ENCODE measurements at regions not wholly inside any gene's neighbourhood (a gene's known extent, or its start where the extent isn't known, plus 50 kb on each side); places are given as distances from the start of the nearest gene placed in this dataset.

GRCh38 chr5:102660111-102660510 lies 95.0 kb upstream of the PAM start:
- POLR2A ChIA-PET, result no interaction called here
- H3K9me3 Mint-ChIP-seq (ENCODE audit: insufficient read depth), result no peaks in the 10 kb centered on the region
- DNase-seq, result no peak
- no peak for TF ChIP-seq CTCF (IDR thresholded peaks at IDR 0.05)
- TF ChIP-seq EZH2 (IDR thresholded peaks at IDR 0.05; ENCODE audit: borderline replicate concordance, insufficient read depth, low read depth, low read length, poor library complexity, severe bottlenecking), result no peak
- Histone ChIP-seq H2AFZ (ENCODE audit: insufficient read depth, low read depth, low read length, poor library complexity, severe bottlenecking) (no peak overlapping the region), H3K9me3 (ENCODE audit: control extremely low read depth in 1 of 3, control insufficient read depth in 2 of 3, insufficient read depth in 1 of 3, low read length in 2 of 3) (no peaks in the 10 kb centered on the region), H3K27ac (ENCODE audit: low read length in 2 of 2) (no peak overlapping the region), H3K9ac (ENCODE audit: low read length) (no peak overlapping the region), H3K79me2 (ENCODE audit: control insufficient read depth, insufficient read depth, low read length) (no peaks in the 10 kb centered on the region), H3K4me2 (replicated peaks; ENCODE audit: low read depth, low read length, poor library complexity, severe bottlenecking) (no peak overlapping the region), H3K36me3 (replicated peaks in 1 of 2; ENCODE audit: control extremely low read depth in 1 of 2, control insufficient read depth in 1 of 2, extremely low read depth in 1 of 2, insufficient read depth in 2 of 2, low read length in 1 of 2) (no peaks in the 10 kb centered on the region), H3K4me3 (ENCODE audit: control extremely low read depth in 1 of 5, extremely low read depth in 1 of 5, insufficient read depth in 1 of 5, low read depth in 2 of 5, low read length in 4 of 5) (no peak overlapping the region), H4K20me1 (ENCODE audit: control insufficient read depth, insufficient read depth, low read length, poor library complexity, severe bottlenecking) (no peaks in the 10 kb centered on the region), H3K4me1 (ENCODE audit: control insufficient read depth in 2 of 2, insufficient read depth in 2 of 2, low read length in 2 of 2) (no peaks in the 10 kb centered on the region), H3K27me3 (replicated peaks in 1 of 4; ENCODE audit: control extremely low read depth in 1 of 4, control insufficient read depth in 3 of 4, insufficient read depth in 4 of 4, low read length in 3 of 4) (no peaks in the 10 kb centered on the region)
- no peak for ATAC-seq (ENCODE audit: low read depth)
- intact Hi-C loops (cut with micrococcal nuclease), result no loop called here
- no peak overlapping the region for H3K27ac Mint-ChIP-seq
- H3K27me3 Mint-ChIP-seq, result no peaks in the 10 kb centered on the region
- WGBS (ENCODE audit: insufficient coverage), result no CpG with 5 or more reads among the region's 2 CpGs
- H3K4me1 Mint-ChIP-seq, result no peaks in the 10 kb centered on the region
- CTCF ChIA-PET, result interaction anchor here (1.0 kb wide), 1 partner anchor 21 kb away, joined by 4 read pairs; no protein-coding TSS in a partner anchor
- H3K4me3 Mint-ChIP-seq, result no peak overlapping the region

DNA sequence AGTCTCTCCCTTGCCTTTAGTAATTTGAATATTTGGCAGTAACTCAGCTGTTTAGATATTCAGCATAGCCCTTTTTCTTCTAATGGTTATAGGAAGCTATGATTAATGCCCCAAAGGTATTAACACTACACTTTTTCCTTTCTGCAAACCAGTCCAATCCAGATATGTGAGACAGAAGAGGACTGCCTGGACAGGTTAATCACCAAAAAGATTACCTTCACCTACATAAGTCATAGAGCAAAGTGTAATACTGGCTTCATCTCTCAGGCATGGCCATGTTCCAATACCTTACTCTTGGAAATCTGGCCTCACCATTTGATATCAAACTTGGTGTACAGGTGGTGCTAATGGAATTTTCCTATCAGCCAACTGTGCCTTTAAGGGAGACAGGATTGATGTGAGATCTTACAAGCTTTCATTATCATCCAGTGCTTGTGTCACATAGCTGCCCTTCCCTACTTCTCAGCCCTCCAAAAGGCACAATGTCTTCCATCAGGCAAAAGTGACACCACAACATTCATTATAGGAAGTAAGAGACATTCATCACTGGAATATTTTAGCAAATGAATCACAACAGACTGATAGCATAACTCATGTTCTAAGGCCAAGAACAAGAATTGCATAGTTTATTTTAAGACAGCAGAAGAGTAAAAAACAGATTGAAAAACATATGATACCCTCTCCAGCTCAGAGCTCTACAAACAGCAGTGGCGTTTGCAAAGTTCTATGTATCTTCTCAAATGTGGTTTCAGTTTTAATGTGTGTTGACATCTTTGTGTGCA lies 91.2 kb upstream of the PAM start:
- no peaks in the 10 kb centered on the region for H3K9me3 Mint-ChIP-seq (ENCODE audit: insufficient read depth)
- Histone ChIP-seq H3K9ac (ENCODE audit: low read length) (no peak overlapping the region), H3K27ac (ENCODE audit: low read length in 2 of 2) (no peak overlapping the region), H3K4me1 (ENCODE audit: control insufficient read depth in 2 of 2, insufficient read depth in 2 of 2, low read length in 2 of 2) (no peaks in the 10 kb centered on the region), H3K27me3 (replicated peaks in 1 of 4; ENCODE audit: control extremely low read depth in 1 of 4, control insufficient read depth in 3 of 4, insufficient read depth in 4 of 4, low read length in 3 of 4) (no peaks in the 10 kb centered on the region), H2AFZ (ENCODE audit: insufficient read depth, low read depth, low read length, poor library complexity, severe bottlenecking) (no peak overlapping the region), H3K36me3 (replicated peaks in 1 of 2; ENCODE audit: control extremely low read depth in 1 of 2, control insufficient read depth in 1 of 2, extremely low read depth in 1 of 2, insufficient read depth in 2 of 2, low read length in 1 of 2) (no peaks in the 10 kb centered on the region), H3K9me3 (ENCODE audit: control extremely low read depth in 1 of 3, control insufficient read depth in 2 of 3, insufficient read depth in 1 of 3, low read length in 2 of 3) (no peaks in the 10 kb centered on the region), H4K20me1 (ENCODE audit: control insufficient read depth, insufficient read depth, low read length, poor library complexity, severe bottlenecking) (no peaks in the 10 kb centered on the region), H3K4me2 (replicated peaks; ENCODE audit: low read depth, low read length, poor library complexity, severe bottlenecking) (no peak overlapping the region), H3K79me2 (ENCODE audit: control insufficient read depth, insufficient read depth, low read length) (no peaks in the 10 kb centered on the region), H3K4me3 (ENCODE audit: control extremely low read depth in 1 of 5, extremely low read depth in 1 of 5, insufficient read depth in 1 of 5, low read depth in 2 of 5, low read length in 4 of 5) (no peak overlapping the region)
- H3K4me3 Mint-ChIP-seq, result no peak overlapping the region
- H3K27ac Mint-ChIP-seq, result no peak overlapping the region
- H3K4me1 Mint-ChIP-seq, result no peaks in the 10 kb centered on the region
- CTCF ChIA-PET, result no interaction called here
- ATAC-seq (ENCODE audit: low read depth) (no peak), DNase-seq (no peak)
- POLR2A ChIA-PET, result no interaction called here
- no peak for TF ChIP-seq EZH2 (IDR thresholded peaks at IDR 0.05; ENCODE audit: borderline replicate concordance, insufficient read depth, low read depth, low read length, poor library complexity, severe bottlenecking)
- no peak for TF ChIP-seq CTCF (IDR thresholded peaks at IDR 0.05)
- 80% methylated on average over 1 of the region's 1 CpG for WGBS (ENCODE audit: insufficient coverage)
- H3K27me3 Mint-ChIP-seq, result no peaks in the 10 kb centered on the region
- intact Hi-C loops (cut with micrococcal nuclease), result no loop called here

All from B cell (primary cell).